A172 (cell line): ENCODE measurements at regions not wholly inside any gene's neighbourhood (a gene's known extent, or its start where the extent isn't known, plus 50 kb on each side); places are given as distances from the start of the nearest gene placed in this dataset.

Source experiments
- DNase-seq: peaks from one replicate; pipeline ENCODE4 v3.0.0-alpha.2; 2015; ENCODE audit warnings: low spot score

DNA sequence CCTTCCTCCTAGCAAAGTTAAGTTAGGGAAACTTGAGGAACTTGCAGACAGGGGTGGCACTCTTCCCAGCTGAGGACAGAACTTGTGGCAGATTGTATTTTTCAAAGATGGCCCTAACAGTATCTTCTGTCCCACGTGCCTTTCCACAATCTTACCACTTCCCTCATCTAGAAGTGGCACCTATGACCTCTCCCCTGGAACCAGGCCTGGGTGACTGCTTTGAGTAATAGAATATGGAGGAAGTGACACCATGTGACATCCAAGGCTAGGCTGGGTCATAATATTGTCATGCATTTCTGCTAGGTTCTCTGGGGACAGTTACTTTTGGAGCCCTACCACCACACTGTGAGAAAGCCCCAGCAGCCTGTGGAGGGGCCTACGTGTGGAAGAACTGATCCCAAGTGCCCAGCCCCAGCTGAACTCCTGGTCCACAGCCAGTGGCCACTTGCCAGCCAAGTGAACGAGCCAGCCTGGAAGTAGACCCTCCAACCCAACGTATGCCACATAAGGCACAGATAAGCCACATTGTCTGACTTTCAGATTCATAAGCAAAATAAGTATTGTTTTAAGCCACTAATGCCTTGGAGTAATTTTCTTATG, 193.7 kb downstream of the PTPN20 start:
- no peak for DNase-seq

DNA sequence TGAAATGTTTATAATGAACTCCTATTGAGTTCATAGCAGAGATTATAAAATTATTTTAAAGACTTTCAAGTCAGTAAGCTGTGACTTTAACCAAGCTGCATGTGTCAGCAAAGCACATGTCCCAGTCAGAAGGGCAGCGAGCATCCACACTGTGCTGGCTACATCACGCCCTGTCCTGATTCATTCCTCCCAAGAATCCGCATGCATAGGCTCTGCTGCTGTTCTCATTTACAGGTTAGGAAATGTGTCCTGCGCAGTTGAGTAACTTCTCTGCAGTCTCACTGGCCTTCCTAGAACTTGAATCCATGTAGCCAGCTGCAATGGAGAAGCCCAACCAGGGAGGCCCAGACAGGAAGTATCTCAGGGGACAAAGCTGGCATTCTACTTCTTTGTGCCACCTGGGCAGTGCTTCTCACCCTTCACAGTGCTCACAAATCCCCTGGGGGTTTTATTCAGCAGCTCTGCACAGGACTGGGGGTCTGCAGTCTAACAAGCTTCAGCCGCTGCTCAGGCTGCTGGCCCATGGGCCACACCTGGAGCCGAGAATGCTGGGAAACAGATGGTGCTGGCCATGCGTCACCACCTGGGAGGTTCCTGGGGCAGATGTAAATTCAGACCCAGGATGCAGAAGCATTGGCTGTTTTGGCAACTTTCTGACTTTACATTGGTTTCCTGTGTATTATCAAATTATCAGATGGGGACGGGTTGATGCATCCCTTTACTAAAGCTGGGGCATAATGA, 192.8 kb upstream of the GDF10 start:
- DNase-seq = no peak

DNA sequence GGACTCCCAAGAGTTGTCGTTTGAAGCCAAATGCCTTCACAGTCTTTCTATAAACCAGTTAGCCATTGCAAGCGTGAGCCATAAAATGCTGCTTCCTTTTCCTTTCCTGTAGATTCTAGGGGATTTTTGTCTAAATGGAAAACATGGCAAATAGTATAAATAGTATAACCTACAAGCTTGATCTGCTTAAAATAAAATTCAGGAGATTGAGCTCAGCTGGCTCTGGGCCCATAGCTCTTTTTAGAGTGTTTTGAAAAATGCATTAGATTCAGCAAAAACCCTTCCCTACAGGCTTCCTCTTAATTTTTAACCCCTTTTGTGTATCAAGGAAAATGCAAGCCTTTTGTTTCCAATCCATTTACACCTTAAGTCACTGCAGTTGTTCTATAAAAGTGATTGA, 190.1 kb upstream of the GDF10 start:
- no peak for DNase-seq

DNA sequence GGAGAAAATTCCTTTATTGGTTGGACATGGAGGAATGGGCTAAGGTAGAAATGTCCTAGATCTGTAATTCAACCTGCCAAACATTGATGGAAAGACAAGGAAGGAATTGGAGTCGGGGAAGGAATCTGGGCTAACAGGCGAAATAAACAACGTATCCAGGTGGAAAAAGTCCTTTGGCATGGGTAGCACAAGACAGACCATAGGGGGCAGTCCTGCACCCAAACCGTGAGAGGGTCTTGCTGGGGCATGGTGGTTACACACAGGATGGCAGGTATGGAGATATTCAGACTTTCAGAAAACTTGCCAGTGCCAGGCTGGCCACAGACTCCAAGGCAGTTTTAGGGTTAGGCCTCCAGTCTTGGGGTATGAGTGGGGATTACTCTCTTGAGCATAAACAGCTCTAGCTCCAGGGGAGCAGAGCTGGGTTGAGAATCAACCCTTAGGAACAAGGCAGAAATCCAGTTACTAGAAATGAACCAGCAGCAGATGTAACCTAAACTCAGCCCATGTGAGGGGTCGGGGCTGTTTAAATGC, 188.6 kb upstream of the GDF10 start:
- no peak for DNase-seq

DNA sequence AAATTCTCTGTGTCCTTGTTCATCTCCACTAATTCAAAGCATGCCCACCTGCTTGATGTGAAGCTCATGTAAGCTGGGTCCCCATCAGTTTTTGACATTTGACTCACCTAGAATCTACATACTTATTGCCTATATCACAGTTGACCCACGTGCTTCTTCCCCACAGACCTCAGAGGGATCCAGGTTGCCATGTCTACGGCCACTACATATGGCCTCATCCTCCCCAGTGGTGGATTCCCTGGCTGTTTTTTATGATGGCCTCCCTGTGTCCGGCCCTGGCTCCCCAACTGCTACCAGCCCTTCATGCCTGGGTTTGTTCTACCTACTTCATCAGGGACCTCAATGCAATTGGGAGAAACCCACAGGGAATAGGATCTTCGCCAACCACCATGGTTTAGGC, 187.4 kb upstream of the GDF10 start:
- DNase-seq = no peak

DNA sequence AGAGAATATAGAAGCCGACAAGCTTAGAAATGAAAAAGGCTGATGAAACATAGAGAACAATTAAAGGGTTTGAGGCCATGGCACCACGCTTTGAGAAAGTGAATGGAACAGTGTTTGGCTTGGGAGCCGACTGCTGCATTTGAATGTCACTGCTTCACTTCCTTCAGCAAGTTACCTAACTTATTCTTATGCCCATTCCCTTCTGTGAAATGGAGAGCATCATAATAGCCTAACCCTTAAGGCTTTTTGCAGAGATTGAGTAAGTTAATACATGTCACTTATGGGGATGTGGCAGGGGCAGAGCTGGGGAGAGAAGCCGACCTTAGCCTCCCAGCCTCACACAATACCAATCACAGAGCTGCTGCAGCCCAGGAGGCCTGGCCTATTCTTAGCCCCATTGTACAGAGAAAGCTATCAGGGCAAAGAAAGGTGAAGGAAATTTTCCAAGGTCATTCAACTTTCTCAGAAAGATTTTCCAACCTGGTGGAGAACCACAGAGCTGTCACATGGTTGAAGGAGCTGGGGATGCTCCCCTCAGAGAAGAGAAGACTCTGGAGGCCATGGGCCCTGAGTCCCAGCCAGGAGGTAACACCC, 186.0 kb upstream of the GDF10 start:
- no peak for DNase-seq

DNA sequence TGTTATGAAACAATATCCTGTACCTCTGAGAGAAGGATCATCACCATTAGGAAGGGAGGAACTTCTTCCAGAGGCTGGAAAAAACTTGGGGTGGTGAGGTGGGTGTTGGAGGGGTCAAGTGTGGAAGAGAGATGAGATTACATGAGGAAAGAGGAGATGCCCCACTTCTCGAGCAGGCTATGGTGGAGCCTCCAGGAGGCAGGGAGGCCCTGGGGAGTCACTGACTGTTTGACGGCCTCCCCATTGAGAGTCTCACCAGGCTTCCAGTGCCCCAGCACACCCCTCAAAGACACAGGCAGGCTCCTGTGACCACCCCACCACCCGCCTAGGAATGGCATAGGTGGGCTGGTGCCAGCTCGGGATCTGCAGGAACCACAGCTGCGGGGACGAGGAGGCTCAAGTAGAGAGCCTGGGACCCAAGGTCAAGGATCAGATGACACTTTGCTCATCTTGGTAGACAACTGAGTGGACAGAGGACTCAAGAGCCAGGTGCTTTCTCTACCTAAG, 185.3 kb upstream of the GDF10 start:
- DNase-seq = no peak

DNA sequence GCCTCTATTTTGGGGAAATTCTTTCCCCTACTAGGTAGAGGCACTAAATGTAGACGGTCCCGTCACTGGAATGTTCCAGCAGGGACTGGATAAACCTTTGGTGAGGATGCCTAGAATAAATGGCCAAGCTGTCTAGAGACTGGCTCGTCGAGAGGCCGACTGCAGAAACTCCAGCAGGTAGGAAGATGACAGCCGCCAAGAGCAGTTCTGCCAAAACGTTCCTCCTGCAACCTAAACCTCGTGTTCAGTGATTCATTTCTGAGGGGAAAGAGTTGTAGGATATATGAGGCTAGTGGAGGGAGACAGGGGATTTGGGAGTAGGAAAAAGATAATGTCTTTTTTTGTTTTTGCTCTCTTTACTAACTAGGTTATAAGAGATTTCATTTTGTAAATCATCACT, 184.7 kb upstream of the GDF10 start:
- DNase-seq = no peak

DNA sequence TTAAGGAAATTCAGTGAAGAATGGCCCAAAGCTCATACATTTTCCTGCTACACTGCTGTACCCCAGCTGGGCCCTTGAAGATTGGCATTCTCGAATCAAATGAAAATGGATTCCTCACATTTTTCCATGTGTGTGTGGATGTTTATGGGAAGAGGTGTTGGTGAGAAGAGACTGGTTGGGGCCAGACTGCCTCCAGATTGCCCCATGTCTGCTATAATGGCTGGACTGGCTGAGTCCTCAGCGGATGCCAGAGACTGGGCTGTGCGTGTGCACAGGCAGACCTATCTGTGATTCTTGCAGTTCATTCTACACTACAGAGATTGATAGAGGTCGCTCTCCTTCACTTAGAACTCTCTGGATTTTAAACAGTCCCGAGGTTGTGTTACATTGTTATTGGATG, 183.6 kb upstream of the GDF10 start:
- DNase-seq = no peak

DNA sequence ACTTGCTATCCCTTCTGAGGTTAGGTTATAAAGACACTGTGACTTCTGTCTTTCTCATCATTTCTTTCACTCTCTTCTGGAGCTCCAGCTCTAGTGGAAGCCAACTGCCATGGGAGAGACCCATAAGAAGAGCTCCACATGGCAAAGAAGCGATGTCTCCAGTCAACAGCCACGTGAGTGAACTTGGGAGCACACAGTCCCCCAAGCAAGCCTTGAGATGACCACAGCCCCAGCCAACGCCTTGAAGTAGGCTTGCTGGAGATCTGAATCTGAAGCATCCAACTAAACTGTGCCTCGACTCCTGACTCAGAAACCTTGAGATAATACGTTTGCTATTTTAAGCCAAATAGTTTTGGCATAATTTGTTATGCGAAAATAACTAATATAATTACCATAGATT, 181.7 kb upstream of the GDF10 start:
- no peak for DNase-seq

DNA sequence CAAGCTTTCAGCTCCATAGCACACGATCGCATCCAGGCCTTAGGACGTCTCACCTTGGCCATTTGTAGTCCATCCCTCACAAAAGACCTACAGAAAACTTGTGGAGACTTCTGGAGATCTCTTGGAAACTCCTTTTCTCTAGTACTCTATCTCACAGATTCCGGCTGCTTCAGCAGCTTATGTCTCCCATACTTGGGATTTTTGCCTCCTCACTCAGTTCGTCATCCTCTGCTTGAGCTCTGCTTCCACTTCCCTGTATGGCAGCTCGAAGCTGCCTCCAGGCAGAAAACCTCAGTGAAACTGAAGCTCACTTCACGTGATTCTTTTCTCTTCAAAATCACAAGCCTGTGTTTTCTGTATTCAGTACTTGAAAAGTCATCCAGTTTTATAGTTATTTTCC, 178.7 kb upstream of the GDF10 start:
- DNase-seq = no peak

DNA sequence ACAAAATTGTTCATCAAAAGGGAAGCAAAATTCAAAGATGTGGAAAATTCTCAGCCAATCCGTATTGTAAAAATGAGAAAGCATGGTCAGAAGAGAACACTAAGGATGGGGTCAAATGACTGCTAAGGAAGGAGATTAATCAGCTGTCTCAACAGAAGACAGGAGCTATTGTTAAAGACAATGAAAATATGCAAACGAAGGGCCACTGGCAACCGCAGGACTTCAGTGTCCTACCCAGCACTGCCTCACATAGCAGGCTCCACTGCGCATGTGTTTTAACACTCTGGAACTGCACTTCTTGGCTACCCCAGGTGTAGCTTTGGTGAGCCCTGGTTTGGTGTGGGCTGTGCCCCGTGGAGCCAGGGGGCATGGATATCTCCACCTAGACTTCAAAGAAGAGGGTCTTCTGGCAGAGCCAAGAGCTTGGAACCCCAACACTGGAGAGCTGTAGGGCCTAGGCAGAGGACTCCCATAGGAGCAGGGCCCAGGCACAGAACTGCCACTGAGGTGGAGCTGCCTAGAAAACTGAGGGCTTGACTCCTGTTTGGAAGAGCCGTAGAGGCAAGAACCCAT, 176.2 kb upstream of the GDF10 start:
- no peak for DNase-seq

DNA sequence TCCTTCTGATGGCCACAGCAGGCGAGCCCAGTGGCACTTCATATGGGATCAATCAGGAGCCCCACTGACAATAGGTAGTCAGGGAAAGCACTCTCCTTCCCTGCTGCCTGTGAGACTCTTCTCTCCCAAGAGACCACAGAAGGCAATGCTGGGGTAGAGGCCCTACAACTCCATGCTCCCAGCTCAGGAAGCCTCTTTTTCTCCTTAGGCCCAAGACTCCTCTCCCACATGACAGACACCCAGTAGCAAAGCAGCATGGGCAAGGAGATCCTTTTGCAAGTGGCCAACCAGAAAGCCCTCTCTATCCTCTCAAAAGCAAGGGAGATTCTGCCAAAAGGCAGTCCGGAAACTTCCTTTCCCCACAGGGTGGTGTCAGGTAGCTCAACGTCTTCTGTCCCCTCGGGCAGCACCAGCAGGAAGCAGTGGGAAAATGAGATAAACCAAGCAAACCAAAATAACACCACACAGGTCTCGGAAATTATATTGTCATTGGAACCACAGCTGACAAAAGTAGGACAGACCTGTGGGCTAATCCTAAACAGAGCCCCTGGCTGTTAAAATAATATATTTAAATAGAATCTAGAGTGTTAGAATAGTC, 172.7 kb upstream of the GDF10 start:
- DNase-seq = no peak

DNA sequence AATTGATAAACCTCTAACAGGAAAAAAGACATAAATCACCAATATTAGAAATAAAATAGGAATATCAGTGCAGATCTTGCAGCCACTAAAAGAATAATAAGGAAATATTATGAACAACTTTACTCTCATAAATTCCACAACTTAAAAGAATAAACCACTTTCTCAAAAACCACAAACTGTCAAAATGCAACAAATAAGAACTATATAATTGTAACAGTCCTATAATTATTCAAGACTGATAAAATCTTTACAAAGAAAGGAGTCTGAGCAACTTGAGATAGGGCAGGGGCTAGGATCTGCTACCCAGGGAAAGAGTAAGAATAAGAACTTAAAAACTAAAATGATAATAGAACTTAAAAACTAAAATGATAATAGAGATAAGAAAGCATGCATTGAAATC, 169.5 kb upstream of the GDF10 start:
- DNase-seq = no peak

DNA sequence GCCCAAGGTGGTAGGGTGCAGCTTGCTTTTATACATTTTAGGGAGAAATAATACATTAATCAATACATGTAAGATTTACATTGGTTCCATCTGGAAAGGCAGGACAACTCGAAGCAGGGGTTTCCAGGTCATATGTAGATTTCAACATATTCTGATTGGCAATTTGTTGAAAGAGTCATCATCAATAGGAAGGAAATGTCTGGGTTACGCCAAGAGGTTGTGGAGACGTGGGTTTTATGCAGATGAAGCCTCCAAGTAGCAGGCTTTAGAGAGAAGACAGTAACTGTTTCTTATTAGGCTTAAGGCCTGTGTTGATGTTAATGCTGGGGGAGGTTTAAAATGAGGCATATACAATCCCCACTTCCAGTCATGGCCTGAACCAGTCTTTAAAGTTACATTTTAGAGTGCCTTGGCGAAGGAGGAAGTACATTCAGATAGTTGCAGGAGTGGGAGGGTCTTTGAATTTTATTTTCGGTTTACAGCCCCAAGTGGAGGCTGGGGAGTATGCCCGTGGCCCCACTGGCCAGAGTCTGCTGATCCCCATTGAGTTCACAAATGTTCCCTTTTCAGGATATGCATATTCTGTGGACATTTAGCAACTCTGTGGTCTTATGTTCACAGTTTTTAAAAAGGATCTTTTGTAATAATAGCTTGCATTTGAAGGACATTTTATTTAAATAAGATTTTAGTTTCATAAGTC, 166.0 kb upstream of the GDF10 start:
- DNase-seq = no peak

DNA sequence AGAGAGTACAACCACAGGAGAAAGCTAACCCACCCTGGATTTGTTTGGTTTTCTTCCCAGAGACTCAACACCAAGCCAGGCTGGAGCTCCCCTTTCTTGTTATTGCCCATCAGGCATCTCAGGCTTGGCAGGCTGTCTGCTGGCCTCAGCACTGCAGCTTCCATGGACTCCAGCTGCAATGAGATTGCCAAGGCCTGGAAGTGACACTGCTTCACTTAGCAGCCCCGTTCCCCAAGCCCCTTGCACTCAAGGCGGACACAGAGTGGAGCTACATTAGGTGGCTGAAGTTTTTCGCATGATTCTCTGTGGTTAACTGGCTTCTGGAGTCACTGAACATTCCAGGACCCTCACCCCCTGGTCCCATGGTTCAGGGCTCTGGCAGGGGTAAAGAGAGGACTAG, 163.1 kb upstream of the GDF10 start:
- DNase-seq = peak; percentile 10

DNA sequence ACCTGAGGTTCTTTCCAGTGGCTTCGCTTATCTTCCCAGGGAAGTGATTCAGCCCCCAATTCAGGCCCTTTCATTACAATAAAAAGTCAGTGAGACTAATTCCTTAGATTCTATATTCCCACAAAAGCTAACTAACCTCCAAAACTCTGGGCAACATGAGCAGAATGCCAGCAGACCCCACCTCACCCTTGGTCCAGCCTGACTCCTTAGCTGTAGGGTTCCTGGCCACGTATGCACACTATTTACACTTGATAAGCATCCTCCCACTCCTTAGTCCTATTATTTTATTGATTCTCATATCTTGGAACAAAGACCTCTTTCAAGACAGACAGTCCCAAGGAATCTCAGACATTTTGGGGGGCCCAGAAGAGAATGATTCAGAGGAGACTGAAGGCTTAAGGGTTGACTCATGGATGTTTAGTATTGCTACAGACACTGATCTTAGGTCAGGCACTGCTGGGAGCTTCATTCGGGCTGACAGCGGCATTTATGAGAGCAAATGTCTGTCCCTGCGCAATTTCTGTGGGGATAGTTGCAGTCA, 162.6 kb upstream of the GDF10 start:
- DNase-seq = peak; percentile 89

DNA sequence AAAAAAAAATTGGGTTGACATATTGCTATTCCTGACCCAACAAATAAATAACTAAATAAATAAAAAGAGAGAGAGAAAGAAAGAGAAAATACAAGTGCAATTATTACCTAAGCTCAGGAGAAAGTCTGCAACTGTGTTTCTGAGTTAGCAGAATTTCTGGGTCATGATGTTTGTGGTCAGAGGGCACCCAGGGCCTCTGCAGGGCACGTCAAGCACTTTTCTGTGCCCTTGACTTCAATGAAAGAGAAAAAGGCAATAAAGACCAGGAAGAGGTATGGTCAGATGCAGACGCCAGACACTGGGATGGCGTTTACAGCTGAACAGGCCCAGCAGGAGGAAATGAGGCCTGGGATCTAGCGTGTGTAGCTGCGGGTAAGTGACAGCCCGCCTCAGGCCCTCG, 160.9 kb upstream of the GDF10 start:
- no peak for DNase-seq

DNA sequence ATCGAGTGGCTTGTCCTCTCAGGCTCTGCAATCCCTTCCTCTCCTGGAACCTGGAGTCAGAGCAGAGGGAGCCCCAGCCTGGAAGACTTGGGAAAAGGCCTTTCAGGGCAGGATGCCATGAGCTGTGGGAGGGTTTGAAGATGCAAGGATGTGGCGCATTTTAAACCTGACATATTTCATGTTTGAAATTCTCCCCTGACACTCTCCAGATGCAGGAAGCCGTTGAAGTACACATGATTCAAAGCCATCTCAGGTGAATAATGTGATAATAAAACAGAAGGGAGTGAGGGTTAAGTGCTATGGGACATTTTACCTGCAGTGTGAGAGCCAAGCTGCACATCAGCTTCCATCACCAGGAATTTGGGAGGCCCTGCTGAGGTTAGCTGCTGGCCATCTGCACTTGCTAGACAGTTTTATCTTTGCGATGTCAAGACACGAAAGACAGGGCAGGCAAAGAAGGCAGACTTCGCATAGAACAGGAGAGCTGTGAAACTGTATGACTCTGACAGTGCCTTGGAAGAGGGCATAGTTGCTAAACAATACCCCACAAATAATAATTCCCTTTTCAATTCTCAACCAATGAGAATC, 159.1 kb upstream of the GDF10 start:
- DNase-seq = peak; percentile 18

DNA sequence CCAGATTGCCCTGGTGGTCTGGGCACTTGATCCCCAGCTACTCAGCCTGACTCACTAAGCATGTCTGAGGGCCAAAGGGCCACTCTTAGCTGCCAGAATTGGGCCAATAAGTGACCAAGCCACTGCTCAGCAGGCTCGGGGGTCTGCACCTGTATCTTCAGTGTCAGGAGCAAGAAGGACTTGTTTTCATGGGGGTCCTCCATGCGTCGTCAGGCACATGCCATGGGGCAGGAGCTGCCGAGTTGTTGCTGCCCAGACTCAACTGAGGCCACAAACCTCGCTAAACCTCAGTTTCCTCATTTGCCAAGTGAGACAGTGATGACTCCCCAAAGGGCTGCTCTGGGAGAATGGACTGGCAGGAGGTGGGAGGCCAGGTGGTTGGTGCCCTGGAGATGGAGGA, 158.6 kb upstream of the GDF10 start:
- no peak for DNase-seq

DNA sequence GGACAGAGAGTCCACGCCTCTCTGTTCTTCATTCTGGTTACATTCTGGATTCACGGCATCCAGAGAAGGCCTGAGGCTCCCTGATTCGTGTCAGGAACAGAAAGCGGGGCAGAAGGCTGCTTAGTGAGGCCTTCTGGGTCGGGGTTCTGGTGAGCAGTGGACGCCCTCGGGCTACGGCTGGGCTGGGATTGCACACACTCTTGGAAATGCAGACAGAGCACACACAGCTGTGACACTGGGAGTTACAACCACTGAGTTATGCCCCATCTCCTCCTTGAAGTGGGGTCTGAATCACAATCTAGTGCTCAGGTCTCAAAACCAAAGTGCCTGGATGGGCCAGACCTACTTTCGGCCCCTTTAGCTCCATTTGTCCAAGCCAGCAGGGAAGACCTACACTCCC, 156.9 kb upstream of the GDF10 start:
- DNase-seq = no peak
